ENCODE measurements at regions not wholly inside any gene's neighbourhood (a gene's known extent, or its start where the extent isn't known, plus 50 kb on each side); places are given as distances from the start of the nearest gene placed in this dataset.

DNA sequence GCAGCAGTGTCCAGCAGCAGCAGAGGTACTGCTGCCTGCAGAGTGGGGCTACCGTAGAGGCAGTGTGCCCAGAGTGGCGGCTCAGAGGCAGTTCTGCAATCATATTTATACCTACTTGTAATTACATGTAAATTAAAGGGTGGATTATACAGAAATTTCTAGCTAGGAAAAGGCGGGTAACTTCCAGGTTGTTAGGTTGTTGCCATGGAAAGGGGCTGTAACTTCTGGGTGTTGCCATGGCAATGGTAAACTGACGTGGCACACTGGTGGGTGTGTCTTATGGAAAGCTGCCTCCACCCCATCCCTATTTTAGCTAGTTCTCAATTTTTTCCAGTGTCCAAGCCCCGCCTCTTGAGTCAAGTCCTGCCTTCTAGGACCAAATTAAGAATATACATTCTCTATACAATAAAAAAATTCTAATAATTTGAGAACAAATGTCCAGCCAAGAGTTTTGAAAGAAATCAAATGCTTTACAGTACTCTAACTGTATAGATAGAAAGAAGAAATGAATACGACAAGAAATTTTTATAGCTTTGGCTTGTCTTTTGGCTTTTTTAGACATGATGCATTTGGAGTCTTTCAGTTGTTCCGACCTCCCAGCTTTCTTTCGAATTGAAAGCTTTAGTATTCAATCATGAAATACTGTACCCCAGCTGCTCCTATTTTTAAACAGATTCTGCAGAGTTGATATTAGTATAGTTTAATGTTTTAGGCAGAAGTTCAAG lies 816.6 kb downstream of the DIAPH3 start:
- TF ChIP-seq, protein P1, sequence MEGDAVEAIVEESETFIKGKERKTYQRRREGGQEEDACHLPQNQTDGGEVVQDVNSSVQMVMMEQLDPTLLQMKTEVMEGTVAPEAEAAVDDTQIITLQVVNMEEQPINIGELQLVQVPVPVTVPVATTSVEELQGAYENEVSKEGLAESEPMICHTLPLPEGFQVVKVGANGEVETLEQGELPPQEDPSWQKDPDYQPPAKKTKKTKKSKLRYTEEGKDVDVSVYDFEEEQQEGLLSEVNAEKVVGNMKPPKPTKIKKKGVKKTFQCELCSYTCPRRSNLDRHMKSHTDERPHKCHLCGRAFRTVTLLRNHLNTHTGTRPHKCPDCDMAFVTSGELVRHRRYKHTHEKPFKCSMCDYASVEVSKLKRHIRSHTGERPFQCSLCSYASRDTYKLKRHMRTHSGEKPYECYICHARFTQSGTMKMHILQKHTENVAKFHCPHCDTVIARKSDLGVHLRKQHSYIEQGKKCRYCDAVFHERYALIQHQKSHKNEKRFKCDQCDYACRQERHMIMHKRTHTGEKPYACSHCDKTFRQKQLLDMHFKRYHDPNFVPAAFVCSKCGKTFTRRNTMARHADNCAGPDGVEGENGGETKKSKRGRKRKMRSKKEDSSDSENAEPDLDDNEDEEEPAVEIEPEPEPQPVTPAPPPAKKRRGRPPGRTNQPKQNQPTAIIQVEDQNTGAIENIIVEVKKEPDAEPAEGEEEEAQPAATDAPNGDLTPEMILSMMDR (IDR thresholded peaks at IDR 0.05; ENCODE audit: poor library complexity): no peak
- TF ChIP-seq EZH2 (IDR thresholded peaks at IDR 0.05; ENCODE audit: borderline replicate concordance) (no peak), EZH2phosphoT487 (IDR thresholded peaks at IDR 0.05; ENCODE audit: low read depth, severe bottlenecking, unreplicated experiment) (no peak)

Measured in hepatocyte (in vitro differentiated cells).